ENCODE measurements at regions not wholly inside any gene's neighbourhood (a gene's known extent, or its start where the extent isn't known, plus 50 kb on each side); places are given as distances from the start of the nearest gene placed in this dataset.

DNA sequence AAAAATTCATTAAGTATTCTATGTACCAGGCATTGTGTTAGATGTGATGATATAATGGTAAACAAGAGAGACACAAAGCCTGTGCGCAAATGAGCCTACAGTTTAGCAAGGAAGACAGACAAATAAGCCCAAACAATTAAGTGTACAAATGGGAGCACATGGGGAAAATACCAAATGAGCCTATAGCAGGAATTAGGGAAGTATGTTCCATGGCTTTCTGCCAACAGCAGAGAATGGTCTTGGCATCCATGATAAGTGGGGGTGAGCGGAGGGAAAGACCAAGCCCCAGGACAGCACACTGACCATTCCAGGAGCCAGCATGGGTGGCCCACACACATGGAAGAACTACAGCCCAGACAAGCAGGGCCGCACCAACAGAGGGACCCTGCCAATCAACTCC, 369.7 kb downstream of the DEPDC1B start:
- DNase-seq, result no peak

DNA sequence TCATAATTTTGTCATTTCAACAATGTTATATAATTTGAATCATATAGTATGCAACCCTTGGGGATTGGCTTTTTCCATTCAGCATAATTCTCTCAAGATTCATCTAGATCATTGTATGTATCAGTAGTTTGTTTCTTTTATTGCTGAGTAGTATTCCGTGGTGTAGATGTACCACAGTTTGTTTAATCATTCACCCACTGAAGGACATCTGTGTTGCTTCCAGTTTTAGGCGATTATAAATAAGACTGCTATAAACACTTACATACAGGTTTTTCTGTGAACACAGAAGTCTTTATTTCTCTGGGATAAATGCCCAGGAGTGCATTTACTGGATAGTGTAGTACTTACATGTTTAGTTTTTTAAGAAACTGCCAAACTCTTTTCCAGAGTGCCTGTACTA, 374.1 kb downstream of the DEPDC1B start:
- DNase-seq, result no peak

DNA sequence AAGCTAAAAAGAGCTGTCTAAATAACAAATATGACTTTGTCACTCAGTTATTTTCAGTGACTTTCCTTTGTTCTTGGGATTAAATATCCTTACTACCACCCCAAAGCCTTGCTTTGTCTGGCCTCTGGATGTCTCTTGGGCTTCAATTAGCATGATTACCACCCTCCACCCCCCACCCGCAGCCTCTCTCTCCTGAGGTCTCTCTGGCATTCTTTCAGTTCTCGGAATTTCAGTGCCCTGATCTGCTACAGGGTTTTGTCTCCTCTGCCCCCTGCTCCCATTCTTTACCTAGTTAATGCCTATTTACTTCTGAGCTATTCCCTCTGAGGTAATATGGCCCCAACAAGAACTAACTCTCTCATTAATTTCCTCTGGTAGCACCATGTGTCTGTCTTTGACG, 376.4 kb downstream of the DEPDC1B start:
- no peak for DNase-seq

DNA sequence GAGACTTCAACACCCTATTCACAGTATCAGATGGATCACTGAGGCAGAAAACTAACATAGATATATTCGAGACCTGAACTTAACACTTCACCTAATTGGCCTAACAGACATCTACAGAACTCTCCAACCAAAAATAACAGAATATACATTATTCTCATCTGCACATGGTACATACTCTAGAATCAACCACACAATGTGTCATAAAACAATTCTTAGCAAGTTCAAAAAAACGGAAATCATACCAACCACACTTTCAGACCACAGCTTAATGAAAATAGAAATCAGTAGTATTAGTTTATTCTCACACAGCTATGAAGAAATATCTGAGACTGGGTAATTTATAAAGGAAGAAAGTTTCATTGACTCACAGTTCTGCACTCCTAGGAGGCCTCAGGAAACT, 387.9 kb downstream of the DEPDC1B start:
- no peak for DNase-seq

DNA sequence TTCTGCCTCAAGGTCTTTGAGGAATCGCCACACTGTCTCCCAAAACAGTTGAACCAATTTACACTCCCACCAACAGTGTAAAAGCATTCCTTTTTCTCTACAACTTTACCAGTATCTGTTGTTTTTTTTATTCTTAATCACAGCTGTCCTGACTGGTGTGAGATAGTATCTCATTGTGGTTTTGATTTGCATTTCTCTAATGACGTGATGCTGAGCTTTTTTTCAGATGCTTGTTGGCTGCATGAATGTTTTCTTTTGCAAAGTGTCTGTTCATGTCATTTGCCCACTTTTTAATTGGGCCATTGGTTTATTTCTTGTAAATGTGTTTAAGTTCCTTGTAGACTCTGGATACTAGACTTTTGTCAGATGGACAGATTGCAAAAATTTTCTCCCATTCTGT, 400.0 kb downstream of the DEPDC1B start:
- no peak for DNase-seq

DNA sequence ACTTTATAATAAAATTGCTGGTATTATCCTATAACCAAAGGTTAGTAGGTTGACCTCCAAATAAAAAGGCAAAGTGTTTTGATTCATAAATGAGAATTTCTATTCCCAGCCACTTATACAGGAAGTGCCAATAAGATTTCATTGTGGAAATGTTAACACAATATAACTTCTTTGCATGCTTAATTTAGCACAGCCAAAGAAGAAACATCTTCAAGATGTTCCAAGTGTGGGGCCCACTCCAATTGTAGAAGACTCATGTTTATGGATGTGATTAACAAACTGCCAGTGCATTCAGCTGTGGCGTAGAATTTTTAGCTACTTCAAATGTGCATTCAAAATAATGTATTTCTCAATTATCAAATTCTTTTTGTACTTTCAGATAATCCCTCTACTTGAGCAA, 402.3 kb downstream of the DEPDC1B start:
- DNase-seq, result no peak

DNA sequence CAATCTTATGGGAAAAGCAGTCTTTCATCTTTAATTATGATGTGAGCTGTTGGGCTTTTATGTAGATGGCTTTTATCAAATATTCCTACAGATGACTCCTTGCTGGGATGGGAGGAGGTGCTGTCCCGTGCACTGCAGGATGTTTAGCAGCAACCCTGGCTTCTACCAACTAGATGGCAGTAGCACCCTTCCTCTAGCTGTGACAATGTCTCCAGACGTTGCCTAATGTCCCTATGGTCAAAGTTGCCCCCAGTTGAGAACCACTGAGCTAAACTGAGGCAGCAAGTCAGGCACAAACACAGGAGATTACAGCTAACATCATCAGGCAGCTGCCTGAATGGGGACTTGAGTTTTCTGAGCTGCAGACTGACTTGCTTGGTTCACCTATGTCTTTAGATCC, 401.9 kb upstream of the PDE4D start:
- no peak for DNase-seq

DNA sequence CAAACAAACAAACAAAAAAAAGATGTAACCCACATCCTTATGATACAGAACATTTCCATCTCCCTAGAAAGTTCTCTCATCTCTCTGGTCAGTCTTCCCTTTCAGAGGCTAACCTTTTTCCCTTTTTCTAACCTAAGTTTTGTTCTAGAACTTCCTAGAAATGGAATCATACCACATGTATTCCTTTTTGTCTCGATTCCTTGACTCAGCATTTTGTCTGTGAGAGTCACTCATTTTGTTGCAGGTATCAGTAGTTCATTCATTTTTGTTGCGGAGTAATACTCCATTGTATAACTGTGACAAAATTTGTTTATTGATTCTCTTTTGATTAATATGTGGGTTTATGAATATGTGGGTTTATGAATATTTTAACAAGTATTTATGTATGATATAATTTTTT, 400.0 kb upstream of the PDE4D start:
- no peak for DNase-seq

DNA sequence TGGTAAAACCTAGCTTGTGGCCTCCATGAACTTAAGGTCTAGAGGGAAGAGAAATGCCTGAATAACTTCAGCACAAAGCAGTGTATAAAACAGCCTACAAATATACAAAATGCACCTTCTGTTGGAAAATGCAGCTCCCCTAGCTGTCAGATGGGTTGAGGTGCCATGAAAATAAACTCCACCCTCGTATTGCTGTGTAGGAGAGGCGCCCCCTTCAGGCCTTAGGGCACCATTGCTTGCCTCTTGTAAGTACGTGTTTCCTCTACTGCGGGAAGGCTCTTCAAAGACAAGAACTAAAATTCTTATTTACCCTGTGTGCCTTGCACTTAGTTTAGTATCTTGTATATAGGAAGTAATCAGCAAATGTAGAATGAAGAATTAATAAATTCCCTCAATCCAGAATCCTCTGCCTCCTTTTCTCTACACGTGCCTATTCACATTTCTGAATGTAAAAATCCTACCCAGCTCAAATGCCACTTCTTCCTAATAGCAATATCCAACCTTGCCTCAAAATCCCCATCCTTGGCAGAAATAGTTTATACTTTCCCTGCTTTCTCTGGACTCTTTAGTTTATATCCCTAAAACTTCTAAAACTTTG, 393.7 kb upstream of the PDE4D start:
- DNase-seq, result peak; percentile 42

DNA sequence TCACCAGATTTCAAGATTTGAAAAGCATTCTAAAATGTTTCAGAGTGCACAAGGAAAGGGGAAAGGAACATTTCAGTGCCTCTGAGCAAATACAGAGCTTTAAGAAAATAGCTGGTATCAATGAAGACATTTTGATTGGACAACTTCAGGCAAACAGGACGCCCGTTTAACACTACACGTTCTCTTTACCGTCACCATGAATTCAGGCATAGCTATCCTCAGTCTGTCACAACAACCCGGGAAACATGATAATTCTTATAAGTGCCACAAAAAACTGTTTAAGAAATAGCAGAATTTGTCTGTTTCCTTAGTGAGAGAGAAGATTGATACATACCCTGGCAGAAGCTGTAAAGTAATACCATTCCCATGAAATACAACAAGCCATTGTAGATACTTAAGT, 392.4 kb upstream of the PDE4D start:
- DNase-seq, result no peak

DNA sequence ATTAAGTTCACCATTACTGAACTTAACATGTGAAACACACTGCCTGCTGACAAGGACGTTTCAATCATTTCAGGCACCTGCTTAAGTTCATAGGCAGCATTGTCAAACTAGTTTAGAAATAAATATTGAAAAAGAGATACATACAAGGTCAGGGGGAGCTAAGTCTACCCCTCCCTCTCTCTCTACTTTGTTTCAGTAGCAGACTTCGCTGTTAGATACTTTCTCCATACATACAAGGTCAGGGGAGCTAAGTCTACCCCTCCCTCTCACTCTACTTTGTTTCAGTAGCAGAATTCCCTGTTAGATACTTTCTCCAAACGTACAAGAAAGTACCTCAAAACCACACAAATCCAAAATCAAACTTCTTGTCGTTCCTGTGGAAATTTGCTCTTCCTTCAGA, 387.4 kb upstream of the PDE4D start:
- DNase-seq, result no peak

DNA sequence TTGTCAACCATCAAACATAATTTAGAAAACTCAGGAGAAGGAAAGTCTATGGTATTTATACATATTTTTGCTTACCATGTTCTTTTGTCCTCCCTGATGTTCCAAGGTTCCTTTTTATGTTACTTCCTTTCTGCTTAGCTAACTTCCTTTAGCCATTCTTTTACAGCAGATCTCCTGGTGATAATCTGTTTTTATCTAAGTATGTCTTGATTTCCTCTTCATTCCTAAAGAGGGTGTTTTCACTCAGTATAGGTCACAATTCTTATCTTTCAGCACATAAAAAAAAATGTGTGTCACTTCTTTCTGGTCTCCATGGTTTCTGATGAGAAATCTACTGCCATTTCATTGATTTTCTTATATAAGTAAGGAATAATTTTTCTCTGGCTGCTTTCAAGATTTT, 384.4 kb upstream of the PDE4D start:
- DNase-seq, result no peak

DNA sequence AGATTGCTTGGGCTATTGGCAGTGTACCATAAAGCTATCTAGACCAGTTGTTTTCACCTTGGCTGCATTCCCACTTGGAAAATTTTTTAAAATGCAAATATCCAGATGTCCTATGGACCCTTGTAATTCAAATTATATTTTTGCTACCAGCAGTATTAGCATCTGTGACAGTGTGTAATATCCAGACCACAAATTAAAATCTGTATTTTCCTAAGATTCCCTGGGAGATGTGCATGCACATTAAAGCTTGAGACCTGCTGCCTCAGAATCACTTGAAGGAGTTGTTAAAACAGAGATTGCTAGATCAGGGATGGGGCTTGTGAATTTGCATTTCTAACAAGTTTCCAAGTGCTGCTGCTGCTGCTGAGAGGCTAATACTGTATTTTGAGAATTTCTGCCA, 381.2 kb upstream of the PDE4D start:
- no peak for DNase-seq

DNA sequence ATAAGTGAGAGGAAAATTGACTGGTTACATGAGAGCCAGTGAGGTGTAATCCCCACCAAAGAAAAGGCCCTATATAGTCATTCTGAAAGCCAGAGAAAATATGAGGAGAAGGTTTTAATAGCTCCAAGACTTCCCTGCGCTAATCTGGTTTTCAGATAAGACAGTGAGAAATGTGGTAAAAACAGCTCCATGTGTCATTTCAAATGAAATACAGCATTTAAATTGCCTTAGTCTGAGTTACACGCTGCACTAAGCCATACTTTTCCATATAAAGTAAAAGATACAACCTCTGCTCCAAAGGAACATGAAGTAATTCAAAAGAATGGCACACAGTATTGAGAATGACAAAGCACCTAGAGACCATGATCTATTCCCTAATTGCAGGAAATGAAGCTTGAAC, 378.0 kb upstream of the PDE4D start:
- DNase-seq, result no peak

DNA sequence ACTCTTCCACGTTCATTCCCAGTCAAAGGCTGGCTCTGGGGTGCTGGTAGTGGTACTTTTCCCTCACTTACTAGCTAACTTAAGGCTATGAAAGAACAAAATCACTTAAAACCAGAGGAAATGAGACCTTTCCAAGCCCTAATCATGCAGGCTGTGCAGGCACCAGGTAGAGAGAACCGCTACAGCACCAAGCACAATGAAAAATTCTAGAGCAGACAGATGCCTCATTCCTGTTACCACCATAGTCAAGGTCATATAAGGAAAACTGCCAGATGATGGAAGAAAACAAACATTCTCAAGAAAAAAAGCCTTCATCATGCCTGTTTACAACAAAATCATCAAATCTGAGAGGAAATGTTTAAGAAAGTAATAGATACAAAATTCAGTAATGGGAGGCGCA, 374.4 kb upstream of the PDE4D start:
- DNase-seq, result no peak

DNA sequence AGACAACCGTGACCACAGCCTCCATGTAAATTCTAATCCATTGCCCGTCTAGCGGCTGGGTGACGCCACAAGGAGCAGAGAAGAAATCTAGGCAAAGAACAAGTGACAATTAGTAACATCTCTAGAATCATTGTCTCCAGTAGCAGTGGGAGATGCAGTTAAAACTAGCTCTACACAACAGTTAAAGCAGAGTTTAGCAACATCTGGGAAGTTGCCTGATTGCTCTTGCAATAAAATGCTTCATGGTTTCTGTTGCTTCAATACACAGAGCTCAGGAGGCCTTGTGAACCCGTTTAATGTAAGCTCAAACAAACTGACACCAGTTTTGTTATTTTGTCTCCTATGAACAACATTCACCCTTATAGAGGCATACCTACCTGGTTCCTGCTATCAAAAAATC, 369.8 kb upstream of the PDE4D start:
- DNase-seq, result no peak

DNA sequence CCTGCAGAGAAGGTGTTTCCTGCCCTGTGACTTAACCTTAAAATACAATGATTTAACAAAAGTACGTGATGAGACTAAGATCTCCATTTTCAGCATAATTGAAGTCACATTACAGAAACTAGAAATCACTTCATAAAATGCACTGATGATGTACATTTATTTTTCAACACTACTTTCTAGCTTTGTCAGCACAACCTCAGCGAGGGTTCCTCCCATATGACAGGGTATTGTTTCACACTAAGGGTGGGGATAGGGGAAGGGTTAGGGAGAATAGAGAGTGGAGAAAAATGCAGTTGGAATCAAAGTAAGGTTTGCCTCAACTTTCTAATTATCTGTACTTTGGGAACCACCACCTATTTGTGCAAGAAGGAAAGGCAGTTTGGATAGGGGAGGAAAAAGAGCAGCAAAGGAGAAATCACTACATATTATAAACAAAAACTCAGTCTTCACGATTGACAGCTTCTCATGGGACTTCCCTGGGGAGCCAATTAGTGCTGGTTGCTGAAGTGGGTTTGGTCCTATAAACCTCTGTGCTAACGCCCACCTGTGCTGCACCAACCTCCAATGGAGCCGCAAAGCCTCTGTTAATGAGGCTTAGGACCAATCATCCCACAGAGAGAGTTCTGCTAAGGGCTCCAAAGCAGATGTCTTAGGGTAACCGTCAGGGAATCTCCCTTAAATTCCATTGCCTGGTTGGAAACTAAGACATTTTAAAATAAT, 369.2 kb upstream of the PDE4D start:
- no peak for DNase-seq

DNA sequence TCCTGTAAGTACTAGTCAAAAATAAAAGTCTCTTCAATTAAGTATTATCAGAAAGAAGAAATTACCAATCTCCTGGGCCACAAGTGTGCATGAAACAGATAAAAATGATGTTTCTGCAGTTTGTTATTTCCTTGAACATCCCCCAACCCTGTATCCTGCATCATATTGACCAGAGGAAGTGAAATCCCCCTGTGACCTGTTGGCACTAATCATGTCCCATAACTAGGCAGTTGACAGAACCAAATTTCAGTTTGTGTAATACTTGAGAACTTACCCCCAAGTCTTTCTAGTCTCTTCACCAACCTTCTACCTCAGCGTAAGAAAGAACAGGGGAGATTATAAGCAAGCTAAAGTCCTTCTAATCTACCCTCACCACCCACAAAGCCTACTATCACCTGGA, 368.2 kb upstream of the PDE4D start:
- DNase-seq, result no peak

DNA sequence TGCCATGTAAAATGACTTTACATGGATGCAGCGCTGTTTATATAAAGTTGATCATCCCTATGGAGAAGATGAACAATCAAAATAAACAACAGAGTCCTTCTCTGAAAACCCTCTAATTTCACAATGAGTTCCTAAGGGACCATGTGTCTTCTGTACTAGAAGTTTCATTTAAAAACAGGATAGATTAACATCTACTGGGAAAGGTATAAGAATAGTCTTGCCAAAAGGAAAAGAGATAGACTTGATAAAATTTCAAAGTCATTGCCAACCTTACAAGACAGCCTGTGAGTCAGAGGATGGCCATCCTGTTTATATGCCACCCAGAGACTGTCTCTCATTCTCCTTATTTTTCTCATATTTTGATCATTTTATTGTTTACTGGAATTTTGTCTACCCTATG, 367.1 kb upstream of the PDE4D start:
- no peak for DNase-seq

DNA sequence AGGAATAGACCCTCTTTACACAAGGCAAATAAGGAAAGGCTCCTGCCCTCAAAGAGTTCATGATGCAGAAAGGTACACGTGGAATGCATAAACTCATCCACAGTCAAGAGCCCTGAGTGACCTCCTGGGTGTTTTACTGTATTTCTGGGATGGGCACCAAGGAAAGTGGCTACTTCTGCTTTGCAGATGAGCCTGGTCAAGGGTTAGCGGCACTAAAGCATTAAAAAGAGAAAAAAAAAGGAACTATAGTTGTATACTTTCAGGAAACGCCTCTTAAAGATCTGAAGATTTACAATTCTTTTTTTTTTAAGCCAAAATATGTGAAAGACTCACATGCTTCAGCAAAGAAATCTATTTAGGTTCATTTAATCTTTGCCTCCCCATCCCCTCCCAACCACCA, 366.2 kb upstream of the PDE4D start:
- no peak for DNase-seq

DNA sequence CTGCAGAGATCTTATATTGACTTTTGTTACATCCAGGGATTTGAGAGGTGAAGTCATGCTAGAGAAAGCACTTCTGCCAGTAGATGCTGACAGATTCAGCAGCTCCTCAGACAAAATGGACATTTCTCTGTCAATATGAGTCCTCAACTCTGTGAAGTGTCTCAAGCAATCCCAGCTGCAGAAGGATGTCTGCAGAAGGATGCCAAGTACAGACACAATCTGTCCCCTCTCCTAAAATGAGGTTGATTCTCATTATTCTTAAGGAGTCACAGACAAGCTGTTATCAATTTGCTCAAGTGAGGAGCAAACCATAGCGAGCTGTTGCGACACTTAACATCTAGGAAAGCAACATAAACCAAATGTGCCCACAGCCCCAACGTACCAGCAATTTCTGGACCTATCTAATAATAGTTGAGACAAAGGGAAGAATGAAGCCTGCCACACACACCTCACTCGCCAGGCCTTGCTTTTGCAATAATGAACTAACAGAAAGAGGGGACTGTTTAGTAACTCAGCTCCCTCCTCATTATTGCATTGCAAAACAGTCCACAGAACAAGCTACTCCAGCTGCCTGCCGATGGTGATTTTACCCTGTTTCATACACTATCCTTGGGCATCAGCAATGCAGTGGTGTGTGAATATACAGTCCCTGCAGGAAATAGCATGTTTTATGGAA, 364.2 kb upstream of the PDE4D start:
- DNase-seq, result no peak

DNA sequence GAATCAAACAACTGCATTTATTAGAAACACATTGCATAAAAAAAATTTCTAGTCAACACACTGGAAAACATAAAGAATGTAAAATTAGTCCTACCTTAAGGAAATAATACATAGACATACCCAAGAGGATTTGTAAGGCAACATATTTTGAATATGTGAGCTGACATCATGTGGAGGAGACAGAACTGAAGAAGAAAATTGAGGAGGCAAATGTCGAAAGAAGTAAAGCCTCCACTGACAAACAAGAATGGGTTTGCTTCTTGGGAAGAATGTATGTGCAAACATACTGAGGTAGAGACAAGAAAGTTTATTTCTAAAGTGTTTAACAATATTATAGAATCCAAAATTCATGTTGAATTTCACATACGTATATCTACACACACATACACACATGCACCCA, 363.0 kb upstream of the PDE4D start:
- no peak for DNase-seq

DNA sequence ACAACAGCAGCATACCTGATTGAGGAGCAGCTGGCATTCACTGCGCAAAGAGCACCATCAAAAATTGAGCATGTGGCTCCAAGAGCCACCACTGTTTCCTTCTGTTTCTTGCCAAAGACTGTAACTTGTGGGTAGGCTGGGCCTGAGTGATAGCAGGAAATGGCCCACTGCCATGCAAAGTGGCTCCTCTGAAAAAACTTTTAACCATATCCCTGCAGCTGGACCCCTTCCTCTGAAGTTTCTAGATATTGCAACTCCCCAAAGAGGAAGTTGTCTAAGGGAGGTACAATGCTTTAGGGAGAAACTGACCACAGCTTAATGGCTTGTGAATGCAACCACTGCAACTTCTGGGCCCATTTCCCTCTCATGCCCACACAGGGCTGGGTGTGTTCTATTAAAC, 355.4 kb upstream of the PDE4D start:
- no peak for DNase-seq

DNA sequence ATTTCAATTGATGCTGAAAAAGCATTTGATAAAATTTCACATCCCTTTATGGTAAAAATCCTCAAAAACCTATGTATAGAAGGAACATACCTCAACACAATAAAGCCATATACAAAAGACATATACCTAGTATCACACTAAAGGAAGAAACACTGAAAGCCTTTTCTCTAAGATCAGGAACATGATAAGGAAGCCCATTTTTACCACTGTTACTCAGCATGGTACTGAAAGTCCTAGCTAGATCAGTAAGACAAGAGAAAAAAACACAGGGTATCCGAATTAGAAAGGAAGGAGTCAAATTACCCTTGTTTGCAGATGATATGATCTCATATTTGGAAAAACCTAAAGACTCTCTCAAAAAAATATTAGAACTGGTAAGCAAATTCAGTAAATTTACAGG, 350.2 kb upstream of the PDE4D start:
- DNase-seq, result no peak

Data from NCI-H146 (cell line).